Esophagus squamous epithelium (tissue), 4 donors: ENCODE measurements at regions not wholly inside any gene's neighbourhood (a gene's known extent, or its start where the extent isn't known, plus 50 kb on each side); places are given as distances from the start of the nearest gene placed in this dataset.

ENCODE experiments used
- POLR2A ChIP-seq, 4 donors: fragments of 450-650 bp; IDR thresholded peaks; one replicate each; pipeline ENCODE4 v1.6.1; 2017; ENCODE audit warnings: antibody characterized with exemption in 4 of 4, mild to moderate bottlenecking in 4 of 4, moderate library complexity in 3 of 4
- TF ChIP-seq, protein P1 (sequence below), 6 experiments: fragments of 450-650 bp in 4 of 6; fragments of 200-600 bp in 2 of 6; sonication (generic) in 2 of 6; IDR thresholded peaks; one replicate each; pipeline ENCODE4 v1.5.1; 2016 to 2019; ENCODE audit warnings: antibody characterized with exemption in 6 of 6, mild to moderate bottlenecking in 4 of 6, moderate library complexity in 4 of 6

DNA sequence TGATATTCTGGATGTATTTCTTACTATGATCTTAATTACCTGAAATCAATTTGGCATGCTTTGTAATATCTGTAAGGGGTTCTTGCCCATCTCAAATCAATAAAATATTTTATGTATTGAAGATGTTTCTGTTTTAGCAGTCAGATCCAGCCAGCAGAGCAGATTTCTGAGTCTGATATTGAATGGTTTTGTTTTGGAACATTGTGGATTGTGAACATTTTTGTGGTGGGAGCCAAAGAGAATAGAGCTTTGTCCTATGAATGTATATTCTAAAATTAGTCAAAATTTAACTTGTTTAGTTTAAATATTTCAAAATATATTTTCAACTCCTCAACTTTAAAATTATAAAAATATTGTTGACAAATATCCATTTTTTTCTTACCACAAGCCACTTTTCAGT is 197.0 kb downstream of the UBE2E3 start:
- TF ChIP-seq, protein P1, sequence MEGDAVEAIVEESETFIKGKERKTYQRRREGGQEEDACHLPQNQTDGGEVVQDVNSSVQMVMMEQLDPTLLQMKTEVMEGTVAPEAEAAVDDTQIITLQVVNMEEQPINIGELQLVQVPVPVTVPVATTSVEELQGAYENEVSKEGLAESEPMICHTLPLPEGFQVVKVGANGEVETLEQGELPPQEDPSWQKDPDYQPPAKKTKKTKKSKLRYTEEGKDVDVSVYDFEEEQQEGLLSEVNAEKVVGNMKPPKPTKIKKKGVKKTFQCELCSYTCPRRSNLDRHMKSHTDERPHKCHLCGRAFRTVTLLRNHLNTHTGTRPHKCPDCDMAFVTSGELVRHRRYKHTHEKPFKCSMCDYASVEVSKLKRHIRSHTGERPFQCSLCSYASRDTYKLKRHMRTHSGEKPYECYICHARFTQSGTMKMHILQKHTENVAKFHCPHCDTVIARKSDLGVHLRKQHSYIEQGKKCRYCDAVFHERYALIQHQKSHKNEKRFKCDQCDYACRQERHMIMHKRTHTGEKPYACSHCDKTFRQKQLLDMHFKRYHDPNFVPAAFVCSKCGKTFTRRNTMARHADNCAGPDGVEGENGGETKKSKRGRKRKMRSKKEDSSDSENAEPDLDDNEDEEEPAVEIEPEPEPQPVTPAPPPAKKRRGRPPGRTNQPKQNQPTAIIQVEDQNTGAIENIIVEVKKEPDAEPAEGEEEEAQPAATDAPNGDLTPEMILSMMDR (IDR thresholded peaks at IDR 0.05): no peak
- TF ChIP-seq POLR2A (IDR thresholded peaks at IDR 0.05): no peak
